22Rv1 (cell line): ENCODE measurements at regions not wholly inside any gene's neighbourhood (a gene's known extent, or its start where the extent isn't known, plus 50 kb on each side); places are given as distances from the start of the nearest gene placed in this dataset.

ENCODE experiments used
- ZFX ChIP-seq: fragments of 450-650 bp; IDR thresholded peaks from 2 replicates; pipeline ENCODE4 v1.6.1; 2017; ENCODE audit warnings: antibody characterized with exemption, borderline replicate concordance
- TF ChIP-seq, protein P1 (sequence below): fragments of 450-650 bp; IDR thresholded peaks from 2 replicates; pipeline ENCODE4 v1.5.1; 2017; ENCODE audit warnings: mild to moderate bottlenecking

DNA sequence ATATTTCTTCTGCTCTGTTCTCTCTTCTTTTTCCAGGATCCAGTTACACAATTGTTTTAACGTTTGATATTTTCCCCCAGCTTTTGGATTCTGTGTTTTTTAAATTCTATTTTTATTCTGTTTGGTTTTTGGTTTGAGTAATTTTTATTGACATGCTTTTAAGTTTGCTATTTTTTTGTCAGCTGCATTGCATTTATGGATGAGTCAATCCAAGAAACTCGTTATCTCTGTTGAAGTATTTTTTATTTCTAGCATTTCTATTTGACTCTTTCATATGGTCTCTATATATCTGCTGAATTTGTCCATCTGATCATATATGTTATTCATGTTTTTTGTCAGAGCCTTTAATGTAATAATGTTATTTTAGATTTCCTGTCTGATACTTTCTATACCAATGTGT, 65.6 kb downstream of the DDIT4L start:
- TF ChIP-seq, protein P1, sequence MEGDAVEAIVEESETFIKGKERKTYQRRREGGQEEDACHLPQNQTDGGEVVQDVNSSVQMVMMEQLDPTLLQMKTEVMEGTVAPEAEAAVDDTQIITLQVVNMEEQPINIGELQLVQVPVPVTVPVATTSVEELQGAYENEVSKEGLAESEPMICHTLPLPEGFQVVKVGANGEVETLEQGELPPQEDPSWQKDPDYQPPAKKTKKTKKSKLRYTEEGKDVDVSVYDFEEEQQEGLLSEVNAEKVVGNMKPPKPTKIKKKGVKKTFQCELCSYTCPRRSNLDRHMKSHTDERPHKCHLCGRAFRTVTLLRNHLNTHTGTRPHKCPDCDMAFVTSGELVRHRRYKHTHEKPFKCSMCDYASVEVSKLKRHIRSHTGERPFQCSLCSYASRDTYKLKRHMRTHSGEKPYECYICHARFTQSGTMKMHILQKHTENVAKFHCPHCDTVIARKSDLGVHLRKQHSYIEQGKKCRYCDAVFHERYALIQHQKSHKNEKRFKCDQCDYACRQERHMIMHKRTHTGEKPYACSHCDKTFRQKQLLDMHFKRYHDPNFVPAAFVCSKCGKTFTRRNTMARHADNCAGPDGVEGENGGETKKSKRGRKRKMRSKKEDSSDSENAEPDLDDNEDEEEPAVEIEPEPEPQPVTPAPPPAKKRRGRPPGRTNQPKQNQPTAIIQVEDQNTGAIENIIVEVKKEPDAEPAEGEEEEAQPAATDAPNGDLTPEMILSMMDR: no peak
- no peak for TF ChIP-seq ZFX
